OCI-LY1 (cell line): ENCODE measurements at regions not wholly inside any gene's neighbourhood (a gene's known extent, or its start where the extent isn't known, plus 50 kb on each side); places are given as distances from the start of the nearest gene placed in this dataset.
"Not testable (repeated sequence)": the region's sequence is repeated elsewhere in the genome, so short reads cannot be mapped to it uniquely, and the experiment has no call there.

ENCODE experiments used
- H2AFZ ChIP-seq: fragments of 200-600 bp; sonication (generic), shearing (Covaris generic); 2 replicates; pipeline ENCODE4 v1.6.0; 2014; ENCODE audit warnings: antibody characterized with exemption, mild to moderate bottlenecking, low read length
- H3F3A ChIP-seq: fragments of 200-600 bp; sonication (generic), shearing (Covaris generic); 2 replicates; pipeline ENCODE4 v1.6.0; 2014; ENCODE audit warnings: mild to moderate bottlenecking, antibody characterized with exemption, low read length, moderate library complexity; ENCODE audit not compliant: insufficient read depth
- H3K27ac ChIP-seq: fragments of 200-600 bp; sonication (generic); 2 replicates; pipeline ENCODE4 v1.5.1; 2014; ENCODE audit warnings: low read length, mixed run types, mild to moderate bottlenecking, low read depth; ENCODE audit not compliant: poor library complexity, severe bottlenecking
- H3K27me3 ChIP-seq: fragments of 200-600 bp; sonication (generic); 2 replicates; pipeline ENCODE4 v1.6.0; 2014; ENCODE audit warnings: antibody characterized with exemption, mild to moderate bottlenecking, low read length, moderate library complexity; ENCODE audit not compliant: insufficient read depth
- H3K36me3 ChIP-seq: fragments of 200-600 bp; sonication (generic); 2 replicates; pipeline ENCODE4 v1.6.1; 2014; ENCODE audit warnings: mild to moderate bottlenecking, antibody characterized with exemption, low read length, moderate library complexity, mixed read lengths; ENCODE audit not compliant: insufficient read depth
- H3K4me1 ChIP-seq: fragments of 200-600 bp; sonication (generic); 2 replicates; pipeline ENCODE4 v1.5.1; 2014; ENCODE audit warnings: mild to moderate bottlenecking, low read length, moderate library complexity; ENCODE audit not compliant: insufficient read depth, severe bottlenecking
- H3K4me2 ChIP-seq: fragments of 200-600 bp; sonication (generic), shearing (Covaris generic); 2 replicates; pipeline ENCODE4 v1.6.1; 2014; ENCODE audit warnings: low read length
- H3K4me3 ChIP-seq: fragments of 200-600 bp; sonication (generic); 2 replicates; pipeline ENCODE4 v1.5.1; 2014; ENCODE audit warnings: low read length, low read depth, mild to moderate bottlenecking, mixed read lengths; ENCODE audit not compliant: poor library complexity, severe bottlenecking
- H3K79me2 ChIP-seq: fragments of 200-600 bp; shearing (Covaris generic); 2 replicates; pipeline ENCODE4 v1.6.1; 2016; ENCODE audit warnings: mixed run types, low read length, mixed read lengths; ENCODE audit not compliant: insufficient read depth
- H3K9ac ChIP-seq: fragments of 200-600 bp; sonication (generic), shearing (Covaris generic); 2 replicates; pipeline ENCODE4 v1.6.1; 2014; ENCODE audit warnings: mild to moderate bottlenecking, low read length, mixed read lengths
- H3K9me2 ChIP-seq: fragments of 200-600 bp; sonication (generic), shearing (Covaris generic); 2 replicates; pipeline ENCODE4 v1.6.1; 2014; ENCODE audit warnings: low read depth, mild to moderate bottlenecking, low read length, mixed read lengths
- H3K9me3 ChIP-seq: fragments of 200-600 bp; shearing (Covaris generic); 2 replicates; pipeline ENCODE4 v1.6.1; 2014; ENCODE audit warnings: low read length, mixed read lengths
- H4K20me1 ChIP-seq: fragments of 200-600 bp; sonication (generic), shearing (Covaris generic); 2 replicates; pipeline ENCODE4 v1.6.0; 2016; ENCODE audit warnings: mild to moderate bottlenecking, low read length; ENCODE audit not compliant: insufficient read depth
- CTCF ChIP-seq: fragments of 200-600 bp; sonication (generic), shearing (Covaris generic); IDR thresholded peaks from 2 replicates; pipeline ENCODE4 v1.5.1; 2017; ENCODE audit warnings: mild to moderate bottlenecking, antibody characterized with exemption, low read length, moderate library complexity, mixed read lengths
- EZH2 ChIP-seq: fragments of 200-600 bp; sonication (generic), shearing (Covaris generic); IDR thresholded peaks from 2 replicates; pipeline ENCODE4 v1.8.0; 2017; ENCODE audit warnings: borderline replicate concordance, mixed run types, mild to moderate bottlenecking, antibody characterized with exemption, low read length, moderate library complexity, mixed read lengths

DNA sequence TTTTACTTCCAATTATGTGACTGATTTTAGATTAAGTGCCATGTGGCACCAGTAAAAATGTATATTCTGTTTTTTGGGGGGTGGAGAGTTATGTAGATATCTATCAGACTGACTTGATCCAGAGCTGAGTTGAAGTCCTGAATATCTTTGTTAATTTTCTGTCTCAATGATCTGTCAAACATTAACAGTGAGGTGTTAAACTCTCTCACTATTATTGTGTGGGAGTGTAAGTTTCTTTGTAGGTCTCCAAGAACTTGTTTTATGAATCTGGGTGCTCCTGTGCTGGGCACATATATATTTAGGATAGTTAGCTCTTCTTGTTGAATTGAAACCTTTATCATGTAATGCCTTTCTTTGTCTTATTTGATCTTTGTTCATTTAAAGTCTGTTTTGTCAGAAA lies 276.5 kb upstream of the USP25 start:
- Histone ChIP-seq H3K9ac (no peak overlapping the region), H3F3A (no peaks in the 10 kb centered on the region), H3K27me3 (no peaks in the 10 kb centered on the region), H3K36me3 (no peaks in the 10 kb centered on the region), H3K27ac (no peak overlapping the region), H3K4me3 (no peak overlapping the region), H3K79me2 (no peaks in the 10 kb centered on the region), H3K9me3 (no peaks in the 10 kb centered on the region), H4K20me1 (no peaks in the 10 kb centered on the region), H3K4me1 (no peaks in the 10 kb centered on the region), H3K9me2 (no peaks in the 10 kb centered on the region), H2AFZ (no peak overlapping the region), H3K4me2 (no peak overlapping the region)
- TF ChIP-seq CTCF (no peak), EZH2 (no peak)

GRCh38 chr21:15453785-15454184 lies 276.0 kb upstream of the USP25 start:
- H3K9me3 ChIP-seq, H3K9ac ChIP-seq, H2AFZ ChIP-seq, H3K9me2 ChIP-seq, H4K20me1 ChIP-seq, H3K36me3 ChIP-seq, H3K4me2 ChIP-seq, H3K4me3 ChIP-seq, H3K27me3 ChIP-seq, H3K27ac ChIP-seq, H3K4me1 ChIP-seq, H3K79me2 ChIP-seq, H3F3A ChIP-seq: not testable (repeated sequence)

DNA sequence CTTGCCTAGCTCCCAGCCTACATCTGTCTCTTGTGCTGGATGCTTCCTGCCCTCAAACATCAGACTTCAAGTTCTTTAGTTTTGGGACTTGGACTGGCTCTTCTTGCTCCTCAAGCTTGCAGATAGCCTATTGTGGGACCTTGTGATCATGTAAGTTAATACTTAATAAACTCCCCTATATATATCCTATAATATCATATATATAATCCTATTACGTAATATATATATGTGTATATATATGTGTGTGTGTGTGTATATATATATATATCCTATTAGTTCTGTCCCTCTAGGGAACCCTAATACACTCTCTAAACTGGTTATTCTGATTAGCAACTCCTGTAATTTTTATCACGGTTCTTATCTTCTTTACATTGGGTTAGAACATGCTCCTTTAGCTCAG lies 274.9 kb upstream of the USP25 start:
- H3K4me3 ChIP-seq, H3K4me2 ChIP-seq, H3K27me3 ChIP-seq, H3K9ac ChIP-seq, H3F3A ChIP-seq, H3K4me1 ChIP-seq, H3K27ac ChIP-seq, H3K36me3 ChIP-seq, H3K79me2 ChIP-seq, H3K9me3 ChIP-seq, H2AFZ ChIP-seq, H3K9me2 ChIP-seq, H4K20me1 ChIP-seq: not testable (repeated sequence)

- Histone ChIP-seq H3K4me3 (no peak overlapping the region), H3K27me3 (no peaks in the 10 kb centered on the region), H3K27ac (no peak overlapping the region), H4K20me1 (no peaks in the 10 kb centered on the region), H3K79me2 (no peaks in the 10 kb centered on the region), H3K9me2 (no peaks in the 10 kb centered on the region), H2AFZ (no peak overlapping the region), H3K4me1 (no peaks in the 10 kb centered on the region), H3K9ac (no peak overlapping the region), H3K4me2 (no peak overlapping the region), H3K9me3 (no peaks in the 10 kb centered on the region), H3K36me3 (no peaks in the 10 kb centered on the region), H3F3A (no peaks in the 10 kb centered on the region)
- TF ChIP-seq CTCF: no peak
- TF ChIP-seq EZH2: no peak
These were observed 273.8 kb upstream of the USP25 start for GRCh38 chr21:15455819-15456462.
